GM18499 (cell line): ENCODE measurements at regions not wholly inside any gene's neighbourhood (a gene's known extent, or its start where the extent isn't known, plus 50 kb on each side); places are given as distances from the start of the nearest gene placed in this dataset.
"Not testable (repeated sequence)": the region's sequence is repeated elsewhere in the genome, so short reads cannot be mapped to it uniquely, and the experiment has no call there.

Source experiments
- ATAC-seq: cut with Tn5 transposase; IDR thresholded peaks from one replicate; pipeline ENCODE4 v1.9.1; 2021; ENCODE audit warnings: moderate number of reproducible peaks; ENCODE audit not compliant: insufficient read depth, unreplicated experiment

DNA sequence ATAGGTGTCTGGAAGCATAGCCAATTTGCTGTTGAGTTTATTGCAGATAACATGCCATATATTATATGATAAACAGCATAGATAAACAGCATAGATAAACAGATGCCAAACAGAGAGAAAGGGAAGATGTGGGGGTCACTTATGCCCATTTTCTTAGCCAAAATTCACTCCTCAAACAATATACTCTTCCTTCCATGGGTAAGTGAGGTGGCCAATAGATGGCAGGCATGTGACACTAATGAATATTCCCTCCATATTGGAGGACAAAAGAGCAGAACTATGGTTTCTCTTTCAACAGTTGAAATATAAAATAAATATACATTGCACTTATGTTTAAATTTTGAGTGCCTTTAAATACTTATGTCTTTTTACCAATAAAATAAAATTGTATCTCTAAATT lies 1212.8 kb downstream of the REEP3 start:
- ATAC-seq, result no peak

- ATAC-seq, result no peak
Observed at GRCh38 chr10:64738462-64738861, 1217.3 kb downstream of the REEP3 start.

GRCh38 chr10:64745565-64745964 lies 1224.4 kb downstream of the REEP3 start:
- no peak for ATAC-seq

GRCh38 chr10:64750672-64751071 lies 1229.5 kb downstream of the REEP3 start:
- ATAC-seq, result no peak

- no peak for ATAC-seq
Observed at GRCh38 chr10:64753516-64753915, 1232.3 kb downstream of the REEP3 start.

DNA sequence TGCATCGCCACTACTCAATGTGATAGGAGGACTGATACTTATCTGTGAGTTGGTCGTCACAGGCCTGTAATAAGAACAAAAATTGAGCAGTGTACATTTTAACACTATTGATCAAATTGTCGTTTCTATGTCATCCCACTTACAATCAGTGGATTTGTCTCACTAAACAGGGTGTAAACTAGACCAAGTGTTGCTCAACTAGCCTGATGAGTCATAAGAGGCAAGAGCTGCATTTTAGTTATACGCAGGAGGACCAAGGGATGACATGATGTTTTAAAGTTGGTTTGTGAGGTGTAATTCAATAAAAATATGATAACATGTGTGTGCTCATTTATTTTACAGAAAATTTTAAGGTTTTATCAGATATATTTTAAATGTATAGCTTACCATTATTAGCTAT lies 1239.2 kb downstream of the REEP3 start:
- ATAC-seq, result no peak

DNA sequence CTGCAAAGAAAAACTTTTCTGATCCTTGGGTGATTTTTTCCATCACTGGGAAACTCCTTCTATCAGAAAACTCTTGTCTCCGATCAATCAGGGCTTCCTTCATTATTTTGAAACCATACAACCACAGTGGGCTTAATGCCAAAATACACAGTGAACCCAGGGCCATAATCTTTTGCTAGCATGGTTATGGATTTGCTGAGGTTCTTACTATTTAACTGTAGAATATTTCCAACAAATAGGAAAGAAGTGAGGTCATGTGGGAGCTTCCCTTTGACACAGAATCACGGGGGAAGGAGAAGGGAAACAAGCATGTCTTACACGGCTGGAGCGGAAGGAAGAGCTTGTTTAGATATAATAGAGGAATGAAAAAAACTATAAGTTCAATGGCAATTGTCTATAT lies 1241.7 kb downstream of the REEP3 start:
- ATAC-seq, result no peak

DNA sequence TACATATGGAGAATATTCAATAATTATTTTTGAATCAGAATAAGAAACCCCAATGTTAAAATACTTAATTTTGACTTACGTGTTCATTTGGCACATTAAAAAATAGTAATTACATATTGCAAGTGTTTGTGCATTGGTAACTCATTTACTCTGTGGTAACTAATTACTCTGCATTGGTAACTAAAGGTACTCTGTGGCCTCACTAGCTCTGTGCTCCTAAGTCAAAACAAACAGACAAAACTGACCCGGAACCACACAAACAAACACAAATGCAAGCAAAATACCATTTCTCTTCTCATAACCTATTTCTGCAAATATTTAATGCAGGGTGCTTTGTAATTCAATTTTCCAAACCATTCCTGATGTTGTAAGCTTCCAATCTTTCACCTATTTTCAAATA lies 1244.3 kb downstream of the REEP3 start:
- ATAC-seq, result no peak

GRCh38 chr10:64771253-64772050 lies 1250.3 kb downstream of the REEP3 start:
- ATAC-seq, result no peak

DNA sequence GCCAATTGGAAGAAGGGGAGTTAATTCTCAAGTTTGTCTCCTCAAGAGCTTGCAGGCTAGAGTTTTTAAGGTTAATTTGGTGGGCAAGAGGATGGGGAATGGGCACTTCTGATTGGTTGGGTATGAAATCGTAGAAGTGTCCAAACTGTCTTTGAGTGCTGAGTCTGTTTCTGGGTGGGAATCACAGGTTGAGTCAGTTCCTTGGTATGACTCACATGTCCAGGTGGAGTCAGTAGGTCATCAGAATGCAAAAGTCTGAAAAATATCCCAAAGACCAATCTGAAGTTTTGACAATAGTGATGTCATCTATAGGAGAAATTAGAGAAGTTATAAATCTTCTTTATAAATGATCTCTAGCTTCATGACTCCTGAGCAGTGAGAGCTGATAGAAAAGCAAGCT lies 1252.2 kb downstream of the REEP3 start:
- no peak for ATAC-seq

DNA sequence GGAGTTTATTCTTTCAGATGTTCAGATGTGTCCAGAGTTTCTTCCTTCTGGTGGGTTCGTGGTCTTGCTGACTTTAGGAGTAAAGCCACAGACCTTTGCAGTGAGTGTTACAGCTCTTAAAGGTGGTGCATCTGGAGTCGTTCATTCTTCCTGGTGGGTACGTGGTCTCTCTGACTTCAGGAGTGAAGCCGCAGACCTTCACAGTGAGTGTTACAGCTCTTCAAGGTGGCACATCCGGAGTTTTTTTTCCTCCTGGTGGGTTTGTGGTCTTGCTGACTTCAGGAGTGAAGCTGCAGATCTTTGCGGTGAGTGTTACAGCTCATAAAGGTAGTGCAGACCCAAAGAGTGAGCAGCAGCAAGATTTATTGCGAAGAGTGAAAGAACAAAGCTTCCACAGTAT lies 1263.2 kb downstream of the REEP3 start:
- not testable (repeated sequence) for ATAC-seq

- no peak for ATAC-seq
Observed at GRCh38 chr10:64785816-64786215, 1264.6 kb downstream of the REEP3 start.

GRCh38 chr10:64786989-64787388 lies 1265.8 kb downstream of the REEP3 start:
- ATAC-seq, result no peak

- no peak for ATAC-seq
Observed at GRCh38 chr10:64795847-64796246, 1274.6 kb downstream of the REEP3 start.

DNA sequence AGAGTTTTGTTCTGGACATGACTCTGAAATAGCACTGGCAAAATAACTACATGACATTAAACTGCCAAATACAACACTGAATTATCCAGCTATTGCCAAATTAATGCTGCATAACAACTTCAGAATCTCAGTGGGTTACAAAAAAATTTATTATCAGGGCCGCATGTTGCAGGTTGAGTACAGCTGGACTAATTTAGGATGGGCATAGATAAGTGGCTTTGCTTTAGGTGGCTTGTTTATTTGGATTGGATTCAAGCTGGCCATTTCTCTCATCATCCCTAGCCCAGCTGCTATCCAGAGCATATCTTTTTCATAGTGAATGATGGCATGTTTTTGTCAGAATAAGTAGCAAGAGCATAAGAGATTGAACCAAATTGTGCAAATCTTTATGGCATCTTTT lies 1277.1 kb downstream of the REEP3 start:
- ATAC-seq, result no peak

- not testable (repeated sequence) for ATAC-seq
Observed at GRCh38 chr10:64808233-64808632, 1287.0 kb downstream of the REEP3 start.

DNA sequence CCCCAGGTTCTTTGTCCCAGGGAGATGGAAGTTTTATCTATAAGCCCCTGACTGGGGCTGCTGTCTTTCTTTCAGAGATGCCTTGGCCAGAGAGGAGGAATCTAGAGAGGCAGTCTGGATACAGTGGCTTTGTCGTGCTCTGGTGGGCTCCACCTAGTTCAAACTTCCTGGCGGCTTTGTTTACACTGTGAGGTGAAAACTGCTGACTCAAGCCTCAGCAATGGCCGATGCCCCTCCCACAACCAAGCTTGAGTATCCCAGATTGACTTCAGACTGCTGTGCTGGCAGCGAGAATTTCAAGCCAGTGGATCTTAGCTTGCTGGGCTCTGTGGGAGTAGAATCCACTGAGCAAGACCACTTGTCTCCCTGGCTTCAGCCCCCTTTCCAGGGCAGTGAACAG lies 1288.8 kb downstream of the REEP3 start:
- ATAC-seq, result not testable (repeated sequence)

DNA sequence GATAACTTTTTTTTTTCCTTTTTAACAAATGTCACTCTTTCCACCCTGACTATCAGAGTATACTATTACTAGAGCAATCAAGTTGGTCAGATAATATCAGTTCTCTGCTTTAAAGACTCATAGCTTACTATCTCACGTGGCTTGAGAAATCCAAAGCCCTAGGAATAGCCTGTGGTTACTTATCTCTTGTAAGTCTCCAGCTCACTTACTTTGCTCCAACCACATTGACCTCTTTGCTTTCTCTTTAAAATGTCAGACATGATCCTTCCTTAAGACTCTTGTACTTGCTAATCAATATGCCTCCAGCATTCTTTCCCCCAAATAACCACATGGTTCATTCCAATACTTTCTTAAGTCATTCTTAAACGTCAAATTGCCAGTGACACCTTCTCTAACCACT lies 1292.2 kb downstream of the REEP3 start:
- ATAC-seq, result no peak

GRCh38 chr10:64814201-64814600 lies 1293.0 kb downstream of the REEP3 start:
- no peak for ATAC-seq

- ATAC-seq, result no peak
Observed at GRCh38 chr10:64829888-64830412, 1308.7 kb downstream of the REEP3 start.

- ATAC-seq, result no peak
Observed at GRCh38 chr10:64830869-64831268, 1309.7 kb downstream of the REEP3 start.

GRCh38 chr10:64840341-64840740 lies 1319.1 kb downstream of the REEP3 start:
- no peak for ATAC-seq
